CD14-positive monocyte (primary cell): ENCODE measurements at regions not wholly inside any gene's neighbourhood (a gene's known extent, or its start where the extent isn't known, plus 50 kb on each side); places are given as distances from the start of the nearest gene placed in this dataset.

ENCODE experiments used
- DNase-seq, 3 donors: peaks; one replicate each; pipeline ENCODE4 v3.0.0-alpha.2; 2011 to 2022
- H2AFZ ChIP-seq: 2 replicates; pipeline ENCODE4 v1.6.0; 2012; ENCODE audit warnings: mild to moderate bottlenecking, low read depth, low read length, inconsistent platforms; ENCODE audit not compliant: insufficient read depth, poor library complexity, severe bottlenecking
- H3K27ac ChIP-seq, 2 donors: 1 replicate in 1 of 2; 2 replicates in 1 of 2; pipeline ENCODE4 v1.5.1; 2012 to 2013; ENCODE audit warnings: low read length in 2 of 2, control low read depth in 1 of 2, inconsistent platforms in 1 of 2, low read depth in 1 of 2, mild to moderate bottlenecking in 1 of 2
- H3K27me3 ChIP-seq, 2 donors: one replicate each; pipeline versions ENCODE4 v1.6.0 to v1.6.1; 2011 to 2013; ENCODE audit warnings: low read length in 2 of 2; ENCODE audit not compliant: control insufficient read depth in 2 of 2, insufficient read depth in 2 of 2
- H3K36me3 ChIP-seq, 2 donors: replicated peaks in 1 of 2; 1 replicate in 1 of 2; 2 replicates in 1 of 2; pipeline versions ENCODE4 v1.5.1 to v1.6.1; 2012 to 2013; ENCODE audit warnings: low read length in 2 of 2, control low read depth in 1 of 2, inconsistent platforms in 1 of 2, mild to moderate bottlenecking in 1 of 2; ENCODE audit not compliant: insufficient read depth in 2 of 2, control insufficient read depth in 1 of 2
- H3K4me1 ChIP-seq, 2 donors: 1 replicate in 1 of 2; 2 replicates in 1 of 2; pipeline versions ENCODE4 v1.5.1 to v1.6.1; 2012 to 2013; ENCODE audit warnings: low read length in 2 of 2, control low read depth in 1 of 2, inconsistent platforms in 1 of 2, mild to moderate bottlenecking in 1 of 2, moderate library complexity in 1 of 2; ENCODE audit not compliant: insufficient read depth in 2 of 2, control insufficient read depth in 1 of 2
- H3K4me2 ChIP-seq: replicated peaks from 2 replicates; pipeline ENCODE3; 2012; ENCODE audit warnings: low read length, moderate library complexity, mild to moderate bottlenecking; ENCODE audit not compliant: poor library complexity, severe bottlenecking; ENCODE audit errors: extremely low read depth
- H3K4me3 ChIP-seq, 3 experiments: fragments of 200-600 bp in 1 of 3; sonication (generic) in 1 of 3; replicated peaks in 1 of 3; 1 replicate in 2 of 3; 2 replicates in 1 of 3; pipeline ENCODE4 v1.5.1; 2011 to 2013; ENCODE audit warnings: low read length in 3 of 3, mild to moderate bottlenecking in 3 of 3, control low read depth in 2 of 3, low read depth in 2 of 3, inconsistent platforms in 1 of 3, moderate library complexity in 1 of 3
- H3K79me2 ChIP-seq: 2 replicates; pipeline ENCODE4 v1.6.0; 2012; ENCODE audit warnings: mild to moderate bottlenecking, control low read depth, inconsistent platforms, low read length, moderate library complexity; ENCODE audit not compliant: insufficient read depth
- H3K9ac ChIP-seq: 2 replicates; pipeline ENCODE4 v1.6.0; 2017; ENCODE audit warnings: low read length, mild to moderate bottlenecking; ENCODE audit not compliant: insufficient read depth, poor library complexity, severe bottlenecking
- H3K9me3 ChIP-seq, 2 donors: replicated peaks in 1 of 2; 1 replicate in 1 of 2; 2 replicates in 1 of 2; pipeline versions ENCODE4 v1.5.1 to v1.6.1; 2012 to 2013; ENCODE audit warnings: low read length in 2 of 2, control low read depth in 1 of 2; ENCODE audit not compliant: control insufficient read depth in 1 of 2, insufficient read depth in 1 of 2
- H4K20me1 ChIP-seq: 2 replicates; pipeline ENCODE4 v1.6.0; 2012; ENCODE audit warnings: mild to moderate bottlenecking, low read length, control low read depth, moderate library complexity; ENCODE audit not compliant: insufficient read depth
- H3K27ac Mint-ChIP-seq, 7 donors: one replicate each; pipeline ENCODE4 v1.8.0; 2020; ENCODE audit warnings: mild to moderate bottlenecking in 7 of 7, mixed read lengths in 7 of 7, moderate library complexity in 6 of 7, inconsistent platforms in 2 of 7
- H3K27me3 Mint-ChIP-seq, 3 donors: one replicate each; pipeline ENCODE4 v1.8.0; 2021 to 2022; ENCODE audit warnings: low read depth in 3 of 3, mild to moderate bottlenecking in 3 of 3, mixed read lengths in 3 of 3, moderate library complexity in 3 of 3, inconsistent platforms in 1 of 3
- H3K36me3 Mint-ChIP-seq, 2 donors: one replicate each; pipeline ENCODE4 v1.8.0; 2020; ENCODE audit warnings: mixed read lengths in 2 of 2, inconsistent platforms in 1 of 2, mild to moderate bottlenecking in 1 of 2
- H3K4me1 Mint-ChIP-seq: one replicate; pipeline ENCODE4 v1.8.0; 2020; ENCODE audit warnings: mild to moderate bottlenecking, mixed read lengths
- H3K4me3 Mint-ChIP-seq, 2 donors: one replicate each; pipeline ENCODE4 v1.8.0; 2020; ENCODE audit warnings: mild to moderate bottlenecking in 2 of 2, mixed read lengths in 2 of 2, moderate library complexity in 1 of 2
- H3K9me3 Mint-ChIP-seq, 7 donors: one replicate each; pipeline ENCODE4 v1.8.0; 2020 to 2022; ENCODE audit warnings: mixed read lengths in 7 of 7, mild to moderate bottlenecking in 6 of 7, moderate library complexity in 6 of 7, inconsistent platforms in 2 of 7
- WGBS: methylation state at CpG from one replicate; pipeline ENCODE4 v1.1.5; 2013; ENCODE audit warnings: missing lambda C conversion rate; ENCODE audit not compliant: insufficient coverage; 5-methylcytosine and 5-hydroxymethylcytosine counted together
- intact Hi-C, 2 donors: fragments of 100-400 bp; cut with micrococcal nuclease; formaldehyde crosslinking; loops; one replicate each; pipeline versions ENCODE4 v1.15.0 to v1.15.1; 2023
- TF ChIP-seq, protein P1 (sequence below): fragments of 200-600 bp; IDR thresholded peaks from one replicate; pipeline ENCODE4 v1.8.0; 2022; ENCODE audit warnings: antibody characterized with exemption, mild to moderate bottlenecking

DNA sequence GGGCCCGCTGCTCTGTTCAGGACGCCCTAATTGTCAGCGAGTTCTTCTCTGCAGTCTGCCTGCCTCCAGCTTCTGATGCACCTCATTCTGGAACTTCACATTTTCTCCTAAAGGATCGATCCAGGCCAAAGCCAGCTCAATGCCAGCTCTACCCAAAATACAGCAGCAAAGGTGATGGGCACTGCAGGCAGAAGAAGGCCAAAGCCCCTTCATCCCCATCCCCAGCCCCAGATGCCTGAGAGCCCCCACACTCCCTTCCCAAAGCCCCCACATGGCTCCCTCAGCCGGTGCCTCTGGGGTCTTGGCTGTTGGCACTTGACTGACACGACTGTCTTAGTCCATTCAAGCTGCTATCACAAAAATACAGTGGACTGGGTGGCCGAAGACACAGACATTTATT is 410.3 kb downstream of the BRD1 start:
- 86% methylated on average over 7 of the region's 7 CpGs for WGBS
- DNase-seq: no peak
- peaks cover 2 to 15% (median 11%) of the 10 kb centered on the region in 3 donors for H3K27me3 Mint-ChIP-seq
- no peaks in the 10 kb centered on the region for H3K36me3 Mint-ChIP-seq
- intact Hi-C loops: no loop called here
- Histone ChIP-seq H3K9ac (no peak overlapping the region), H3K4me3 (no peak overlapping the region), H3K27me3 (no peaks in the 10 kb centered on the region), H3K36me3 (no peaks in the 10 kb centered on the region), H4K20me1 (no peaks in the 10 kb centered on the region), H3K4me1 (no peaks in the 10 kb centered on the region), H3K27ac (no peak overlapping the region), H3K79me2 (no peaks in the 10 kb centered on the region), H3K4me2 (no peak overlapping the region), H2AFZ (no peak overlapping the region), H3K9me3 (no peaks in the 10 kb centered on the region)
- no peak overlapping the region for H3K27ac Mint-ChIP-seq
- TF ChIP-seq, protein P1, sequence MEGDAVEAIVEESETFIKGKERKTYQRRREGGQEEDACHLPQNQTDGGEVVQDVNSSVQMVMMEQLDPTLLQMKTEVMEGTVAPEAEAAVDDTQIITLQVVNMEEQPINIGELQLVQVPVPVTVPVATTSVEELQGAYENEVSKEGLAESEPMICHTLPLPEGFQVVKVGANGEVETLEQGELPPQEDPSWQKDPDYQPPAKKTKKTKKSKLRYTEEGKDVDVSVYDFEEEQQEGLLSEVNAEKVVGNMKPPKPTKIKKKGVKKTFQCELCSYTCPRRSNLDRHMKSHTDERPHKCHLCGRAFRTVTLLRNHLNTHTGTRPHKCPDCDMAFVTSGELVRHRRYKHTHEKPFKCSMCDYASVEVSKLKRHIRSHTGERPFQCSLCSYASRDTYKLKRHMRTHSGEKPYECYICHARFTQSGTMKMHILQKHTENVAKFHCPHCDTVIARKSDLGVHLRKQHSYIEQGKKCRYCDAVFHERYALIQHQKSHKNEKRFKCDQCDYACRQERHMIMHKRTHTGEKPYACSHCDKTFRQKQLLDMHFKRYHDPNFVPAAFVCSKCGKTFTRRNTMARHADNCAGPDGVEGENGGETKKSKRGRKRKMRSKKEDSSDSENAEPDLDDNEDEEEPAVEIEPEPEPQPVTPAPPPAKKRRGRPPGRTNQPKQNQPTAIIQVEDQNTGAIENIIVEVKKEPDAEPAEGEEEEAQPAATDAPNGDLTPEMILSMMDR: no peak
- no peak overlapping the region for H3K4me3 Mint-ChIP-seq
- no peaks in the 10 kb centered on the region for H3K4me1 Mint-ChIP-seq
- H3K9me3 Mint-ChIP-seq: peaks cover 0 to 11% (median 3%) of the 10 kb centered on the region in 7 donors

DNA sequence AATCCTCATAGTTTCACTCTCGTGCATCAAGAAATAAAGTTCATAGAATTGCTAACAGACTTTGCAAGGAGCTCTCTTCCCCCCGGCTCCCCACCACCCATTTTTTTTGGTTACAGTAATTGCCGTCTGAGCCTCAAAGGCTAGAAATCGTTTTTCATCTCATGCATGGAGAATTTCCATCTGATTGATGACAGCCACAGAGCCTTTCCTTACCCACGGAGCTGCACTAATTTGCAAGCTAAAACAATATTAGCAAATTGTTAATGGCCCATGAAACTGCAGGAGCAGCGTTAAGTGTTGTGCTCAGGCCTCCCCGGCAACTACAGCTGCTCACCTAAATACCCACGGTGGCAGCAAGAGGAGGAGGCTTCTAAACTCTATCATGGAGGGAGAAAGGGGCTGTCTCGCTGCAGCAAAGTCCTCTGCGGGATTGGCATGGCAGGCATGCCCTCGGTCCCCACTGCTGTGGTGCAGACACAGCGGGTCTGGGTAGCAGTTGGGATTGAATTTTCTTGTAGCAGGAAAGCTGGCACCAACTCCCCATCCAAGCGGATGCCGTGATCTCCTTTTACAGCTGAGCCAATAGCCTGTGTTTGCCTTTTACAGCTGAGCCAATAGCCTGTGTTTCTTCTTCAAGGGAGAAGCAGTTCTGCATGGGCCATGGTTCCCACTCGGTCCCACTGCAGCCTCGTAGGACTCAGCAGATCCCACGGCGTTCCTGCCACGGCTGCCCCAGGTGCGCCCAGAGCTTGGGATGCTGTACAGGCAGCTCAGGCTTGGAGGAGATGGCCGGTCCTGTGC is 412.3 kb downstream of the BRD1 start:
- no peaks in the 10 kb centered on the region for H4K20me1 ChIP-seq
- Mint-ChIP-seq H3K27ac (no peak overlapping the region), H3K27me3 (peaks cover 3 to 17% (median 7%) of the 10 kb centered on the region in 3 donors), H3K9me3 (peaks cover 0 to 11% (median 0%) of the 10 kb centered on the region in 7 donors), H3K4me3 (no peak overlapping the region), H3K36me3 (no peaks in the 10 kb centered on the region), H3K4me1 (no peaks in the 10 kb centered on the region)
- H2AFZ ChIP-seq: no peak overlapping the region
- 68% methylated on average over 15 of the region's 21 CpGs for WGBS
- no peak overlapping the region for H3K4me3 ChIP-seq
- H3K36me3 ChIP-seq: no peaks in the 10 kb centered on the region
- H3K4me1 ChIP-seq: no peaks in the 10 kb centered on the region
- H3K79me2 ChIP-seq: no peaks in the 10 kb centered on the region
- no peaks in the 10 kb centered on the region for H3K9me3 ChIP-seq
- intact Hi-C loops: no loop called here
- no peak overlapping the region for H3K27ac ChIP-seq
- no peaks in the 10 kb centered on the region for H3K27me3 ChIP-seq
- H3K4me2 ChIP-seq: no peak overlapping the region
- DNase-seq: no peak
- no peak overlapping the region for H3K9ac ChIP-seq
- TF ChIP-seq, protein P1: no peak
